HG03565 (cell line): ENCODE measurements at regions not wholly inside any gene's neighbourhood (a gene's known extent, or its start where the extent isn't known, plus 50 kb on each side); places are given as distances from the start of the nearest gene placed in this dataset.

ENCODE experiments used
- ATAC-seq: cut with Tn5 transposase; IDR thresholded peaks from one replicate; pipeline ENCODE4 v1.9.1; 2021; ENCODE audit warnings: mild to moderate bottlenecking, moderate library complexity; ENCODE audit not compliant: unreplicated experiment

- no peak for ATAC-seq
These were observed 241.1 kb downstream of the NPHP4 start for GRCh38 chr1:5751163-5751540.

DNA sequence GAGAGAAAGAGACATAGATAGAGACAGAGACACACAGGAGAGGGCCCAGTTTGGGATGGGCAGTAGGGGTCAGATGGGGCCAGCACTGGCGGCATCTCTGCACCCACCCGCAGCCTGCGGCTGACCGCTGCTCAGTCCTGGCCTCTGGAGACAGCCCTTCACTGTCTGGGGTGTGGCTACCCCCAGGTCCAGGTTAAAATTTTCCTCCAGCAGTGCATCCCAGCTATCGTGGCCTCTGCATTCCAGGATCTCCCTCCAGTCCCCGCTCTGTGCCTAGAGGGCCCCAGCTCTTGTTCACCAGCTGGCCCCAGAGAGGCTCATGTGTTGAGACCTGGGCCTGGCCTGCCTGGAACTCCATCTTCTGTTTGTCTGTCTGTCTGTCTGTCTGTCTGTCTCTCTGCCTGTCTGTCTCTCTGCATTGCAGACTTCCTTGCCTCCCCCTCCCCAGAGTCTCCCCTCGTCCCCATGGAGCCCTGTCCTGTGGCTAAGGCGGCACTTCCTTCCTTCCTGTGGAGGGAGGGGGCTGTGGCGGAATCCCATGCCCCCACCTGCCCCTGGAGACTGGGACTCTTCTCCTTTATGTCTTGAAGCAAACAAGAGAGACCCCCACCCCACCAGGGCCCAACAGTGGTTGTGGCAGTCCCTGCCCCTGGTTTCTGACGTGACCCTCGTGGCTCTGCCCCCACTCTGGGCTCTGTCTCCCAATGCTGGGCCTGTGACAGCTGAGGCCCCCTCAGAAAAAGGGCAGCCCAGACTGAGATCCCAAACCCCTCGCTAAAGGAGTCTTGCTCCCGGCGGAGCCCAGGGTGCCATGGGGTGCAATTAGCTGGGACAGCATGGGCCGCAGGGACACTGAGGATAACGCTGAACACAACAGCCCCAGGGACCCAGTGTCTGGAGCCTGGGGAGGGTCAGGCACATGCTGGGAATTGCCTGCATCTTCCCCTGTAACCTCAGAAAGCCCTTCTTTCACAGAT, 241.8 kb downstream of the NPHP4 start:
- no peak for ATAC-seq

GRCh38 chr1:5748286-5749225, 243.7 kb downstream of the NPHP4 start:
- ATAC-seq, result no peak

DNA sequence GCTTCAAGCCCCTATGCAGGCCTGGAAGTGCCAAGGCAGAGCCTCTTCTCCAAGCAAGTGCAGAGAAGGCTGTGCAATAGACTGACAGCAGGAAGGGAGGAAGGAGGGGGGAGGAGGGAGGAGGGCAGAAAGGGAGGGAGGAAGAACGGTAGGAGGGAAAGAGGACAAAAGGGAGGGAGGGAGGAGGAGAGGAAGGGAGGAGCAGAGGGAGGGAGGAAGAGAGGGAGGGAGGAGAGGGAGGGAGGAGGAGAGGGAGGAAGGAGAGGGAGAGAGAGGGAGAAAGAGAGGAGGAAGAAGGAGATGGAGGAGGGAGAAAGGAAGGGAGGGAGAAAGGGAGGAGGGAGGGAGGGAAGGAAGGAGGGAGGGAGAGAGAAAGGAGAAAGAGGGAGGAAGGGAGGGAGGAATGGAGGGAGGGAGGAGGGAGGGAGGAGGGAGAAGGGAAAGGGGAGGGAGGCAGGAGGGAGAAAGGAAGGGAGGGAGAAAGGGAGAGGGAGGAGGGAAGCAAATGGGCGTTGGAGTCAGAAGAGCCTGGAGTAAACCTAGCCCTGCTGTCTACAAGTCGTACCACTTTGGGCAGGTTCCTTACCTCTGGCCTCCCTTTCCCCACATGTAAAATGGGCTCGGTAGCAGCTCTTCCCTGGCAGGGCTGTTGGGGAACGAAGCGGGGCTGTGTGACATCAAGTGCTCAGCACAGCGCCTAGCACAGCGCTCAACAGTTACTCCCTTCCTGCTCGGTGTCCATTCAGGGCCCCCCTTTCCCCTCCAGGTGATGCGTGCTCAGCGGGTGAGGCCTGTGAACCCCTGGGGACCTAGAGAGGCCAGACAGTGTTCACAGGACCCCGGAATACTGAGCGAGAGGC, 244.6 kb downstream of the NPHP4 start:
- no peak for ATAC-seq

- no peak for ATAC-seq
These were observed 245.4 kb downstream of the NPHP4 start for GRCh38 chr1:5746611-5747425.

- no peak for ATAC-seq
These were observed 246.2 kb downstream of the NPHP4 start for GRCh38 chr1:5745800-5746610.

- no peak for ATAC-seq
These were observed 247.1 kb downstream of the NPHP4 start for GRCh38 chr1:5744911-5745799.

DNA sequence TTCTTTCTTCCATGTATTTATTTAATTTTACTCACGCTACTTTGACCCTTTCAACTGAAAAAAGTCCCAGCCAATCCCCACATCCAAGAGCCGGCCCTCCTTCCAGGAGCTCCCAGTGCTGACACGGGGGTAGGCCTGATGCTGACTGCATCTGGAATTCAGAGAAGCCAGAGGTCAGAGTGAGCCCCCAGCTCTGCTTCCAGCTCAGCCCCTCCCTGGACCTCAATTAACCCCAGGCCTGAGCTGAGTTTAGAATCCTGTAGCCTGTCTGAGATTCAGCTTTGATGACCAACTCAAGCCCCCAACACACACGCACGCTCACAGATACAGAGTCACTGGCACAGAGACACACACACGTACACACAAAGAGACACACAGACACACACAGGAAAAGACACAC, 247.9 kb downstream of the NPHP4 start:
- ATAC-seq, result no peak

GRCh38 chr1:5743435-5744095, 248.7 kb downstream of the NPHP4 start:
- no peak for ATAC-seq

- no peak for ATAC-seq
These were observed 249.4 kb downstream of the NPHP4 start for GRCh38 chr1:5742801-5743200.

- ATAC-seq, result no peak
These were observed 250.2 kb downstream of the NPHP4 start for GRCh38 chr1:5742032-5742431.

DNA sequence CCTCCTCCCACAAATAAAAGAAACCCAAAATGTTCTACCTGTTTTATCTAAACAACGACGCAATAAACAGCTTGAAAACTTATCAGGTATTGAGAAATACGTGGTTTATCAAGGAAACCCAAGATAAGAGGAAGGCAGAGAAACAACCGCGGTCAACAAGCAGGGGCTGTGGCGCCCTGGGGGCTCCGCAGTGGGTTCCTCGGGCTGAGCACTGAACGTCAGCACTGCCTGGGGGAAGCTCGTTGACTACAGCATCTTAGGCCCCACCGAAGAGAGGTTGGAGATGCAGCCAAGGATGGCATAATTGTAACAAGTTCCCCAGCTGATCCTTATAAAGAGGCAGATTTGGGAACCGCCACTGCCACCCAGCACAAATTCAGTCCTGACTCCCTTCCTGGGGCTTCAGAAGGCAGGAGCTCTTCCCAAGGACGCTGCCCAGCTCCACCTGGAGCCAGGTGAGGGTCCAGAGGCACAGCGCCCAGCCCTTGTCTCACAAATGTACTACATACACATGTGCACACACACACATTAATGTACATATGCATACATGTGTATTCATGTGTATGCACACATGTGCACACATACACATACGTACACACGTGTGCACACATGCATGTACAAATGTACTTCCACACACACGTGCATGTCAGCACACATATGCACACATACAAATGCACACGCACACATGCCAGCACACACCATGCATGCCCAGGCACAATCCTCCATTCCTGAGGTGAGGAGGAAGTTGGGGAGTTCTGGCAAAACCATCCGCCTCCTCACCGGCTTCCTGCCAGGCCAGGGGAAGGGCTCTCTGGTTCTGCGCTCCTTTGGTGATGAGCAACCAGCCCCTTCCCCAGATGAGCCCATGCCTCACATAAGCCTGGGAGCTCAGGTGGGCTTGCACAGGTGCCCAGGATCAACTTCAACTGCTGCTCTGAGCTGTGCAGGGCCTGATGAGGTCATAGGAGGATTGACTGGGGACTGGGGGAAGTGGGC, 251.1 kb downstream of the NPHP4 start:
- no peak for ATAC-seq

- ATAC-seq, result no peak
These were observed 251.8 kb downstream of the NPHP4 start for GRCh38 chr1:5740450-5740849.

- no peak for ATAC-seq
These were observed 252.6 kb downstream of the NPHP4 start for GRCh38 chr1:5739561-5740078.

GRCh38 chr1:5738911-5739462, 253.2 kb downstream of the NPHP4 start:
- ATAC-seq, result no peak

- ATAC-seq, result no peak
These were observed 255.1 kb downstream of the NPHP4 start for GRCh38 chr1:5737081-5737480.
